CD14-positive monocyte (primary cell): ENCODE measurements at regions not wholly inside any gene's neighbourhood (a gene's known extent, or its start where the extent isn't known, plus 50 kb on each side); places are given as distances from the start of the nearest gene placed in this dataset.

Source experiments
- DNase-seq, 3 donors: peaks; one replicate each; pipeline ENCODE4 v3.0.0-alpha.2; 2011 to 2022
- H2AFZ ChIP-seq: 2 replicates; pipeline ENCODE4 v1.6.0; 2012; ENCODE audit warnings: mild to moderate bottlenecking, low read depth, low read length, inconsistent platforms; ENCODE audit not compliant: insufficient read depth, poor library complexity, severe bottlenecking
- H3K27ac ChIP-seq, 2 donors: 1 replicate in 1 of 2; 2 replicates in 1 of 2; pipeline ENCODE4 v1.5.1; 2012 to 2013; ENCODE audit warnings: low read length in 2 of 2, control low read depth in 1 of 2, inconsistent platforms in 1 of 2, low read depth in 1 of 2, mild to moderate bottlenecking in 1 of 2
- H3K27me3 ChIP-seq, 2 donors: one replicate each; pipeline versions ENCODE4 v1.6.0 to v1.6.1; 2011 to 2013; ENCODE audit warnings: low read length in 2 of 2; ENCODE audit not compliant: control insufficient read depth in 2 of 2, insufficient read depth in 2 of 2
- H3K36me3 ChIP-seq, 2 donors: replicated peaks in 1 of 2; 1 replicate in 1 of 2; 2 replicates in 1 of 2; pipeline versions ENCODE4 v1.5.1 to v1.6.1; 2012 to 2013; ENCODE audit warnings: low read length in 2 of 2, control low read depth in 1 of 2, inconsistent platforms in 1 of 2, mild to moderate bottlenecking in 1 of 2; ENCODE audit not compliant: insufficient read depth in 2 of 2, control insufficient read depth in 1 of 2
- H3K4me1 ChIP-seq, 2 donors: 1 replicate in 1 of 2; 2 replicates in 1 of 2; pipeline versions ENCODE4 v1.5.1 to v1.6.1; 2012 to 2013; ENCODE audit warnings: low read length in 2 of 2, control low read depth in 1 of 2, inconsistent platforms in 1 of 2, mild to moderate bottlenecking in 1 of 2, moderate library complexity in 1 of 2; ENCODE audit not compliant: insufficient read depth in 2 of 2, control insufficient read depth in 1 of 2
- H3K4me2 ChIP-seq: replicated peaks from 2 replicates; pipeline ENCODE3; 2012; ENCODE audit warnings: low read length, moderate library complexity, mild to moderate bottlenecking; ENCODE audit not compliant: poor library complexity, severe bottlenecking; ENCODE audit errors: extremely low read depth
- H3K4me3 ChIP-seq, 3 experiments: fragments of 200-600 bp in 1 of 3; sonication (generic) in 1 of 3; replicated peaks in 1 of 3; 1 replicate in 2 of 3; 2 replicates in 1 of 3; pipeline ENCODE4 v1.5.1; 2011 to 2013; ENCODE audit warnings: low read length in 3 of 3, mild to moderate bottlenecking in 3 of 3, control low read depth in 2 of 3, low read depth in 2 of 3, inconsistent platforms in 1 of 3, moderate library complexity in 1 of 3
- H3K79me2 ChIP-seq: 2 replicates; pipeline ENCODE4 v1.6.0; 2012; ENCODE audit warnings: mild to moderate bottlenecking, control low read depth, inconsistent platforms, low read length, moderate library complexity; ENCODE audit not compliant: insufficient read depth
- H3K9ac ChIP-seq: 2 replicates; pipeline ENCODE4 v1.6.0; 2017; ENCODE audit warnings: low read length, mild to moderate bottlenecking; ENCODE audit not compliant: insufficient read depth, poor library complexity, severe bottlenecking
- H3K9me3 ChIP-seq, 2 donors: replicated peaks in 1 of 2; 1 replicate in 1 of 2; 2 replicates in 1 of 2; pipeline versions ENCODE4 v1.5.1 to v1.6.1; 2012 to 2013; ENCODE audit warnings: low read length in 2 of 2, control low read depth in 1 of 2; ENCODE audit not compliant: control insufficient read depth in 1 of 2, insufficient read depth in 1 of 2
- H4K20me1 ChIP-seq: 2 replicates; pipeline ENCODE4 v1.6.0; 2012; ENCODE audit warnings: mild to moderate bottlenecking, low read length, control low read depth, moderate library complexity; ENCODE audit not compliant: insufficient read depth
- H3K27ac Mint-ChIP-seq, 7 donors: one replicate each; pipeline ENCODE4 v1.8.0; 2020; ENCODE audit warnings: mild to moderate bottlenecking in 7 of 7, mixed read lengths in 7 of 7, moderate library complexity in 6 of 7, inconsistent platforms in 2 of 7
- H3K27me3 Mint-ChIP-seq, 3 donors: one replicate each; pipeline ENCODE4 v1.8.0; 2021 to 2022; ENCODE audit warnings: low read depth in 3 of 3, mild to moderate bottlenecking in 3 of 3, mixed read lengths in 3 of 3, moderate library complexity in 3 of 3, inconsistent platforms in 1 of 3
- H3K36me3 Mint-ChIP-seq, 2 donors: one replicate each; pipeline ENCODE4 v1.8.0; 2020; ENCODE audit warnings: mixed read lengths in 2 of 2, inconsistent platforms in 1 of 2, mild to moderate bottlenecking in 1 of 2
- H3K4me1 Mint-ChIP-seq: one replicate; pipeline ENCODE4 v1.8.0; 2020; ENCODE audit warnings: mild to moderate bottlenecking, mixed read lengths
- H3K4me3 Mint-ChIP-seq, 2 donors: one replicate each; pipeline ENCODE4 v1.8.0; 2020; ENCODE audit warnings: mild to moderate bottlenecking in 2 of 2, mixed read lengths in 2 of 2, moderate library complexity in 1 of 2
- H3K9me3 Mint-ChIP-seq, 7 donors: one replicate each; pipeline ENCODE4 v1.8.0; 2020 to 2022; ENCODE audit warnings: mixed read lengths in 7 of 7, mild to moderate bottlenecking in 6 of 7, moderate library complexity in 6 of 7, inconsistent platforms in 2 of 7
- WGBS: methylation state at CpG from one replicate; pipeline ENCODE4 v1.1.5; 2013; ENCODE audit warnings: missing lambda C conversion rate; ENCODE audit not compliant: insufficient coverage; 5-methylcytosine and 5-hydroxymethylcytosine counted together
- intact Hi-C, 2 donors: fragments of 100-400 bp; cut with micrococcal nuclease; formaldehyde crosslinking; loops; one replicate each; pipeline versions ENCODE4 v1.15.0 to v1.15.1; 2023
- TF ChIP-seq, protein P1 (sequence below): fragments of 200-600 bp; IDR thresholded peaks from one replicate; pipeline ENCODE4 v1.8.0; 2022; ENCODE audit warnings: antibody characterized with exemption, mild to moderate bottlenecking

DNA sequence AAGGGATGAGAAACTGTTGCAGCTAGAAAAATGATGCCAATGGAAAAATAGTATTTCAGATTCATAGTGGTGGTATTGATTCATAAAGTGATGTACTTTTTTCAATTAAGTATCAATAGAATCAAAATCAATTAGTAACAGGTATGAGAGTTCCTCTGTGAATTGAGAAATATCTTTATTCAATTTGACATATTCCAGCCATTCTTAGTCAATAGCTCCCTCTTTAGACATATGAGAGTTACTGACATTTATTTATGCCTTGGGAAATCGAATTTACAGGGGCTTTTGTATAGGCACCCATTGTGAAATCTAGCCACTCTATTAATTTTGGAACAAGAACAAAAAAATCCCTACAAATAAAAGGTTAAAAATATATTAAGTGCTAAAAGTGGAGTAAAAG is 386.9 kb upstream of the CNTN3 start:
- intact Hi-C loops: no loop called here
- Histone ChIP-seq H3K4me3 (no peak overlapping the region), H4K20me1 (no peaks in the 10 kb centered on the region), H3K27ac (no peak overlapping the region), H3K9ac (no peak overlapping the region), H3K36me3 (no peaks in the 10 kb centered on the region), H3K79me2 (no peaks in the 10 kb centered on the region), H2AFZ (no peak overlapping the region), H3K4me2 (no peak overlapping the region), H3K4me1 (no peaks in the 10 kb centered on the region), H3K9me3 (no peaks in the 10 kb centered on the region), H3K27me3 (no peaks in the 10 kb centered on the region)
- Mint-ChIP-seq H3K4me3 (no peak overlapping the region), H3K27me3 (peaks cover 0 to 2% (median 0%) of the 10 kb centered on the region in 3 donors), H3K36me3 (no peaks in the 10 kb centered on the region), H3K9me3 (peaks cover 0 to 2% (median 0%) of the 10 kb centered on the region in 7 donors), H3K27ac (no peak overlapping the region), H3K4me1 (no peaks in the 10 kb centered on the region)
- DNase-seq: no peak
- TF ChIP-seq, protein P1, sequence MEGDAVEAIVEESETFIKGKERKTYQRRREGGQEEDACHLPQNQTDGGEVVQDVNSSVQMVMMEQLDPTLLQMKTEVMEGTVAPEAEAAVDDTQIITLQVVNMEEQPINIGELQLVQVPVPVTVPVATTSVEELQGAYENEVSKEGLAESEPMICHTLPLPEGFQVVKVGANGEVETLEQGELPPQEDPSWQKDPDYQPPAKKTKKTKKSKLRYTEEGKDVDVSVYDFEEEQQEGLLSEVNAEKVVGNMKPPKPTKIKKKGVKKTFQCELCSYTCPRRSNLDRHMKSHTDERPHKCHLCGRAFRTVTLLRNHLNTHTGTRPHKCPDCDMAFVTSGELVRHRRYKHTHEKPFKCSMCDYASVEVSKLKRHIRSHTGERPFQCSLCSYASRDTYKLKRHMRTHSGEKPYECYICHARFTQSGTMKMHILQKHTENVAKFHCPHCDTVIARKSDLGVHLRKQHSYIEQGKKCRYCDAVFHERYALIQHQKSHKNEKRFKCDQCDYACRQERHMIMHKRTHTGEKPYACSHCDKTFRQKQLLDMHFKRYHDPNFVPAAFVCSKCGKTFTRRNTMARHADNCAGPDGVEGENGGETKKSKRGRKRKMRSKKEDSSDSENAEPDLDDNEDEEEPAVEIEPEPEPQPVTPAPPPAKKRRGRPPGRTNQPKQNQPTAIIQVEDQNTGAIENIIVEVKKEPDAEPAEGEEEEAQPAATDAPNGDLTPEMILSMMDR: no peak
- WGBS: no CpG with 5 or more reads among the region's 1 CpG

DNA sequence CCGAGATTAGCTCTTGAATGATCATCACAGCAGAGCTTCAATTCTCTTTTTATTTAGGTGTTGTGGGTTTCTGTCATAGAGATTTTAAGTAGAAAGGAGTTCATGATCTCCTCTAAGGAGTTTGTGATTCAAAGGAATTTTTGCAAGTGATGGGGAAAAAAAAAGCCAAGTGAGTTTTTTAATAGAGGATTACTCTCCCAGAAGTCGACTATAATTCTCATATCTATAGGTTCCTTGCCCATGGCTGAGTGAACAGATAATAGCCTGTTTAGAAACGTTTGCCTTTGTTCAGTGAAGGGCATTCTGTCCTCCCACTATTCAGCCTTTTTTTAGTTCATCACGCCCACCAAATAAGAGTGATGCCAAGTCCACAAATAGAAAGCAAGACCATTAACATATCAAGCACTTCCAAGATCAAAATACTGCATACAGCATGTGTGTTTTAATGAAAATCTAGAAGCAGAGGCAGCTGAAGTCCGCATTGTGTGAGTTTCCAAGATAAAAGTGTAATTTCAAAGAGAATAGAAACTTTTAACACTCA is 398.4 kb upstream of the CNTN3 start:
- no CpG with 5 or more reads among the region's 5 CpGs for WGBS
- Histone ChIP-seq H3K4me1 (no peaks in the 10 kb centered on the region), H4K20me1 (no peaks in the 10 kb centered on the region)

More for the DNA sequence above, 398.4 kb upstream of the CNTN3 start:
- Histone ChIP-seq H3K4me2 (no peak overlapping the region), H2AFZ (no peak overlapping the region), H3K79me2 (no peaks in the 10 kb centered on the region), H3K36me3 (no peaks in the 10 kb centered on the region), H3K9ac (no peak overlapping the region), H3K4me3 (no peak overlapping the region), H3K9me3 (peaks cover 0 to 3% of the 10 kb centered on the region in 2 donors), H3K27ac (no peak overlapping the region), H3K27me3 (no peaks in the 10 kb centered on the region)
- TF ChIP-seq, protein P1: no peak
- Mint-ChIP-seq H3K4me3 (no peak overlapping the region), H3K36me3 (no peaks in the 10 kb centered on the region), H3K9me3 (peaks cover 0 to 6% (median 0%) of the 10 kb centered on the region in 7 donors), H3K27ac (no peak overlapping the region), H3K4me1 (no peaks in the 10 kb centered on the region), H3K27me3 (no peaks in the 10 kb centered on the region)
- DNase-seq: no peak
- intact Hi-C loops: no loop called here
